Stomach smooth muscle (tissue), 2 donors: ENCODE measurements at regions not wholly inside any gene's neighbourhood (a gene's known extent, or its start where the extent isn't known, plus 50 kb on each side); places are given as distances from the start of the nearest gene placed in this dataset.

ENCODE experiments used
- H3K27ac ChIP-seq: one replicate; pipeline ENCODE4 v1.7.0; 2013; ENCODE audit warnings: mild to moderate bottlenecking, low read length, inconsistent platforms
- H3K27me3 ChIP-seq, 2 donors: one replicate each; pipeline ENCODE4 v1.7.0; 2013; ENCODE audit warnings: low read length in 2 of 2; ENCODE audit not compliant: insufficient read depth in 2 of 2, control insufficient read depth in 1 of 2
- H3K36me3 ChIP-seq, 2 donors: one replicate each; pipeline ENCODE4 v1.7.0; 2013; ENCODE audit warnings: low read length in 2 of 2; ENCODE audit not compliant: control insufficient read depth in 2 of 2, insufficient read depth in 2 of 2
- H3K4me1 ChIP-seq: one replicate; pipeline ENCODE4 v1.7.0; 2013; ENCODE audit warnings: low read length; ENCODE audit not compliant: control insufficient read depth, insufficient read depth
- H3K4me3 ChIP-seq, 2 donors: one replicate each; pipeline ENCODE4 v1.7.0; 2013; ENCODE audit warnings: low read length in 2 of 2
- H3K9ac ChIP-seq, 2 donors: one replicate each; pipeline ENCODE4 v1.7.0; 2013; ENCODE audit warnings: low read length in 2 of 2, mild to moderate bottlenecking in 1 of 2
- H3K9me3 ChIP-seq, 2 donors: one replicate each; pipeline ENCODE4 v1.7.0; 2013; ENCODE audit warnings: low read length in 2 of 2; ENCODE audit not compliant: control insufficient read depth in 2 of 2
- donor health status: healthy.
- donor health status: Pancreatic carcinoma.

DNA sequence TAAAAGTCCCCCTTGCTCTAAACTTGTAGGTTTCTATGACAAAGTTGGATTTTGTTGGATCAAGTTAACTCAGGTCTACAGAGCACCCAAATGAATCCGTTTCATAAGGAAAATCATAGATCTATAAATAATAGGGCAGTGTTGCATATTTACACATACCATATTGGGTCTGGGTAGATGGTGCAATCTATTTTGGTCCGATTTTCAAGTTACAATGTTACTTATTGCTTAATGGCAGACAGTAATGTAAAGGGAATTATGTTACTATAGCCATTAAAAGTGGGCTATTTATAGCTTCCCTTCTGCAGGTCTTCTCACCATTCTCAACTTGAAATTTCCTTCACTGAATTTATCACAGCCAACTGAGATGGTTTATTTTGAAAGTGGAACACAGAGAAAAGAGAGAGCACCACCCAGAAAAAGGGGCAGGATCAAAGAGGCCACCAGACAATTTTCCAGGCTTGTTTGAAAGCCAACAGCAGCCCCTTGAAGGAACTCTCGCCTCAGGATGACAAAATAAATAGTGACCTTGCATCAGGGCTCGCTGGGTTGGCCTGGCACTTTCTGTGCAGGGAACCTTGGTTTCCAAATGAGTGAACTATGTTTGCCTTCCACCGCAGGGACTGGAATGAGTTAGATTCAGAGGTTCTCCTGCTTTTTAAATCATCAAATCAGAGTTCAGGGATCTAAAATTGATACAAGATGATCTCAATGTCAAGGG is 260.2 kb upstream of the HES1 start:
- Histone ChIP-seq H3K36me3 (no peaks in the 10 kb centered on the region), H3K4me1 (no peaks in the 10 kb centered on the region), H3K4me3 (no peak overlapping the region), H3K27ac (no peak overlapping the region), H3K9ac (no peak overlapping the region), H3K9me3 (no peaks in the 10 kb centered on the region), H3K27me3 (peaks cover 0 to 5% of the 10 kb centered on the region in 2 donors)

DNA sequence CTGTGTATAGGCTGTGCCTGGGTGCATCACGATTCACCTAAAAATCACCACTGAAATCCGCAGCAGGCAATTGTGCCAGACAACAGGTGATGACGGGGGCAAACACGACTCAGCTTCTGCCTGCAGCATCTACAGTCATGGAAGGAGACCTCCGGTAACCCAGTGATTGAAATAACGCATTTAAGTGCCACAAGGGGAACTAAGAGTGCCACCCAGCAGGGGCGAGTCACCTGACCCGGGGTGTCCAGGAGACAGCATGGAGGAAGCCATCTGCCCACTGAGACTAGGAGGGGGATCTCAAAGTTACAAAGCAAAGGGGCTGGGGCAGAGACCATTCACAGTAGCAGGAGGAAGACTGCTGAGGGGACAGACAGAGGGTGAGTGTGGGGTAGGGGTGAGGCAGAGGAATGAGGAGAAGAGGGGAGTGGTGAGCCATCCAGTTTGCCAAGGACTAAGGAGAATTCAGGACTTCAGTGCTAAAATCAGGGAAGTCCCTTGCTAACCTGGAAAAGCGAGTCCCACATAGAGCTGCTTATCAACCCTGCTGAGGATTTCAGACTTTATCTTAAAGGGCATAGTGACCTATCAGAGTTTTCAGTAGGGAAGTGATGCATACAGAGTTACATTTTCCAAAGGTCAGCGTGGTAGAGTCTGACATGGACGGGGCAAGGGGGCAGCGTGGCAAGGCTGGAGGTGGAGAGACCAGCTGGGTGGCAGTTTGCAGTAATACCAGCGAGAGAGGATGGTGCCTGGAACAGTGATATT is 256.7 kb upstream of the HES1 start:
- Histone ChIP-seq H3K27ac (no peak overlapping the region), H3K9ac (no peak overlapping the region)

GRCh38 chr3:193879864-193880242 is 256.1 kb upstream of the HES1 start:
- Histone ChIP-seq H3K27me3 (peaks cover 0 to 6% of the 10 kb centered on the region in 2 donors), H3K36me3 (no peaks in the 10 kb centered on the region), H3K9ac (no peak overlapping the region), H3K4me1 (no peaks in the 10 kb centered on the region), H3K4me3 (no peak overlapping the region), H3K9me3 (no peaks in the 10 kb centered on the region), H3K27ac (no peak overlapping the region)

More for the DNA sequence above, 256.7 kb upstream of the HES1 start:
- Histone ChIP-seq H3K27me3 (peaks cover 0 to 6% of the 10 kb centered on the region in 2 donors), H3K4me3 (no peak overlapping the region), H3K36me3 (no peaks in the 10 kb centered on the region), H3K9me3 (no peaks in the 10 kb centered on the region), H3K4me1 (no peaks in the 10 kb centered on the region)

DNA sequence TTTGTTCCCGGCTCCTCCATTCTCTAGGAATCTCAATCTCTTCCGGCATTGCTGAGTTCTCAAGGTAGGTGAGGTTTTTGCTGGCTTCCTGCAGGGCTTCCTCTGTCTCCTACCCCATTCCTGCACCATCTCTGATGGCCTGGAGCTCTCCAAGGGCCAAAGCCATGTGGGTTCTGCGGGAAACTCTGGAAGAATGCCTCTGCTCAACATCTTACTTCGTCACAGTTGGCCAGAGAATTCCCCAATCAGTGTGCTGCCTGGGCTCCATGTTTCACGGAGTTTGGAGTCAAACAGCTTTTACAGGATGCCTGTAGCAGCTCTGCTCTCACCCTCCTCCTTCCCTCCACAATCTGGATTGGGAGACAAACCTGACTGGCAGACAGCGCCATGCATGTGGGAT is 253.9 kb upstream of the HES1 start:
- peaks cover 0 to 4% of the 10 kb centered on the region in 2 donors for H3K9me3 ChIP-seq
- H3K9ac ChIP-seq: no peak overlapping the region
- no peak overlapping the region for H3K4me3 ChIP-seq
- H3K4me1 ChIP-seq: no peaks in the 10 kb centered on the region
- H3K27me3 ChIP-seq: peaks cover 0 to 6% of the 10 kb centered on the region in 2 donors
- H3K27ac ChIP-seq: no peak overlapping the region
- no peaks in the 10 kb centered on the region for H3K36me3 ChIP-seq

- H3K36me3 ChIP-seq: no peaks in the 10 kb centered on the region
- H3K27ac ChIP-seq: no peak overlapping the region
- no peak overlapping the region for H3K4me3 ChIP-seq
- no peaks in the 10 kb centered on the region for H3K4me1 ChIP-seq
- H3K9ac ChIP-seq: no peak overlapping the region
- H3K27me3 ChIP-seq: peaks cover 0 to 6% of the 10 kb centered on the region in 2 donors
- H3K9me3 ChIP-seq: peaks cover 0 to 4% of the 10 kb centered on the region in 2 donors
These were observed 252.4 kb upstream of the HES1 start for GRCh38 chr3:193883551-193883950.

- Histone ChIP-seq H3K9me3 (peaks cover 0 to 4% of the 10 kb centered on the region in 2 donors), H3K4me1 (no peaks in the 10 kb centered on the region), H3K9ac (no peak overlapping the region), H3K36me3 (no peaks in the 10 kb centered on the region), H3K27me3 (peaks cover 0 to 6% of the 10 kb centered on the region in 2 donors), H3K4me3 (no peak overlapping the region), H3K27ac (no peak overlapping the region)
These were observed 251.9 kb upstream of the HES1 start for GRCh38 chr3:193884027-193884426.

- Histone ChIP-seq H3K4me1 (no peaks in the 10 kb centered on the region), H3K9ac (no peak overlapping the region)
These were observed 251.3 kb upstream of the HES1 start for GRCh38 chr3:193884652-193885051.

DNA sequence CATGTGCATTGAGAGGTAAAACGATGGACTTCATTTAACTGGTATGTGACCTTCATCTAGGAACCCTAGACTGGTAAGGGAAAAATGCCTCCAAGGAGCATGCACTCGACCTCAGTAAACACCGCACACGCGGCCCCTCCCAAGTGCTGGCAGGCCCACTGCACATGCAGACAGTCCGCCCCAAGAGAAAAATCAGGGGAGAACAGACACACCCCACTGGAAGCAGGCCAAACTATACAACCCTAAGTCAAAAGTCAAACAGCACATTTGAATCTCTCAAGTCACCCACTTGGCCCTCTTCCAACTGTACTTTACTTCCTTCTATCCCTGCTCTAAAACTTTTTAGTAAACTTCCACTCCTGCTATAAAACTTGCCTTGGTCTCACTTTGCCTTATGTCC is 250.1 kb upstream of the HES1 start:
- Histone ChIP-seq H3K27ac (no peak overlapping the region), H3K4me3 (no peak overlapping the region)

More at GRCh38 chr3:193884652-193885051, 251.3 kb upstream of the HES1 start:
- Histone ChIP-seq H3K27me3 (peaks cover 0 to 3% of the 10 kb centered on the region in 2 donors), H3K4me3 (no peak overlapping the region), H3K9me3 (peaks cover 0 to 4% of the 10 kb centered on the region in 2 donors), H3K27ac (no peak overlapping the region), H3K36me3 (no peaks in the 10 kb centered on the region)

DNA sequence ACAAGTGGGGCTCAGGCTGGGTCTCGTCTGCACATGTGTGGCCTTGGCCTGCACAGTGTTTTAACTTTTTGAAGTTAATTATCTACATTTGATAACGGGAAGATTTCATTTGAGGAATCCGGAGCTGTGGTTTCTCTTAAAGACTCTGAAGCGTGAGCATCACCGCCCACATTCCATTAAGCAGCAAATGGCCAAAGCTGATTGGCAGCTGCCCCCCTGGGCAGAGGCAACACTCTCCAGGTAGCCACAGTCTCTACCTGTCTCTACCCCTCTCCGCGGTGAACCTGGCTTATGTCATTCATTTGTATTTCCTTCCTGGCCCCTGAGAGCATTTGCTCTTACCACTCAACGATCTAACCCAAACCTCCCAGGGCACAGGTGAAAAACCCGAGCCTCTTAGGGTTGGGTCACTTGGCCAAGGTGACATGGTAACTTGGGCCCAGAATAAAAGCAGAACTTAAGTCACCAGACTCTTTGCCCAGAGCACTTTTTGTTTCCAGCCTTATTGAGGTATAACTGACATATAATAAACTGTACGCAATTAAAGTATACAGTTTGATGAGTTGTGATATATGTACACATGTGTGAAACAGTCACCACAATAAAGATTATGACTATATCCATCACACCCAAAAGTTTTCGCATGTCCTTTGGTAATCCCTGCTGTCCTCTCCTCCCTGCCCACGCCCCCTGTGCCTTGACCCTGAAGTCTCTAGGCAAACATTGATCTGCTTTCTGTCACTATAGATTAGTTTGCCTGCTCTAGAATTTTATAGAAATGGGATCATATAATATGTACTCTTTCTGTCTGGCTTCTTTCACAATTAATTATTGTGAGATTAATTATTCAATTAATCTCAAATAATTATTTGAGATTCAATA is 245.7 kb upstream of the HES1 start:
- Histone ChIP-seq H3K9ac (no peak overlapping the region), H3K27ac (no peak overlapping the region), H3K27me3 (no peaks in the 10 kb centered on the region), H3K4me3 (no peak overlapping the region), H3K4me1 (no peaks in the 10 kb centered on the region), H3K36me3 (no peaks in the 10 kb centered on the region), H3K9me3 (peaks cover 0 to 4% of the 10 kb centered on the region in 2 donors)

More for the DNA sequence above, 250.1 kb upstream of the HES1 start:
- no peak overlapping the region for H3K9ac ChIP-seq
- H3K36me3 ChIP-seq: no peaks in the 10 kb centered on the region
- H3K9me3 ChIP-seq: peaks cover 0 to 4% of the 10 kb centered on the region in 2 donors
- no peaks in the 10 kb centered on the region for H3K4me1 ChIP-seq
- H3K27me3 ChIP-seq: peaks cover 0 to 1% of the 10 kb centered on the region in 2 donors

- H3K36me3 ChIP-seq: no peaks in the 10 kb centered on the region
- no peak overlapping the region for H3K27ac ChIP-seq
- no peak overlapping the region for H3K4me3 ChIP-seq
- no peaks in the 10 kb centered on the region for H3K27me3 ChIP-seq
- H3K9ac ChIP-seq: no peak overlapping the region
- no peaks in the 10 kb centered on the region for H3K9me3 ChIP-seq
- no peaks in the 10 kb centered on the region for H3K4me1 ChIP-seq
These were observed 241.7 kb upstream of the HES1 start for GRCh38 chr3:193894121-193894863.
